DND-41 (cell line): ENCODE measurements at regions not wholly inside any gene's neighbourhood (a gene's known extent, or its start where the extent isn't known, plus 50 kb on each side); places are given as distances from the start of the nearest gene placed in this dataset.

Experiments
- ATAC-seq: fragments of 200-7000 bp; cut with Tn5 transposase; 3 replicates; pipeline ENCODE4 v1.9.1; 2021; ENCODE audit warnings: low read depth; ENCODE audit not compliant: insufficient read depth
- DNase-seq: peaks from one replicate; pipeline ENCODE4 v3.0.0-alpha.2; 2020
- H2AFZ ChIP-seq: 2 replicates; pipeline ENCODE4 v1.6.0; 2012; ENCODE audit warnings: low read depth, low read length
- H3K27ac ChIP-seq: 2 replicates; pipeline ENCODE4 v1.5.1; 2012; ENCODE audit warnings: low read length, inconsistent platforms
- H3K27me3 ChIP-seq: fragments of 200-600 bp; sonication (generic); 2 replicates; pipeline ENCODE4 v1.6.0; 2012; ENCODE audit warnings: low read length, mild to moderate bottlenecking, inconsistent platforms; ENCODE audit not compliant: insufficient read depth, poor library complexity
- H3K36me3 ChIP-seq: 2 replicates; pipeline ENCODE4 v1.5.1; 2012; ENCODE audit warnings: low read length, inconsistent platforms; ENCODE audit not compliant: insufficient read depth
- H3K4me1 ChIP-seq: 2 replicates; pipeline ENCODE4 v1.5.1; 2012; ENCODE audit warnings: mild to moderate bottlenecking, low read length; ENCODE audit not compliant: insufficient read depth
- H3K4me2 ChIP-seq: 2 replicates; pipeline ENCODE4 v1.6.0; 2012; ENCODE audit warnings: mild to moderate bottlenecking, moderate library complexity, low read length, inconsistent platforms; ENCODE audit not compliant: insufficient read depth
- H3K4me3 ChIP-seq, 2 experiments: fragments of 200-600 bp in 1 of 2; shearing (Covaris generic) in 1 of 2; 2 replicates each; pipeline ENCODE4 v1.5.1; 2012 to 2016; ENCODE audit warnings: inconsistent platforms in 2 of 2, low read length in 2 of 2, mild to moderate bottlenecking in 2 of 2, low read depth in 1 of 2, moderate library complexity in 1 of 2
- H3K79me2 ChIP-seq: 2 replicates; pipeline ENCODE4 v1.6.0; 2012; ENCODE audit warnings: low read length, inconsistent platforms; ENCODE audit not compliant: insufficient read depth
- H3K9ac ChIP-seq: 2 replicates; pipeline ENCODE4 v1.6.0; 2012; ENCODE audit warnings: low read depth, mild to moderate bottlenecking, inconsistent platforms, low read length, moderate library complexity
- H3K9me3 ChIP-seq: 2 replicates; pipeline ENCODE4 v1.5.1; 2012; ENCODE audit warnings: low read length, moderate library complexity, mild to moderate bottlenecking, inconsistent platforms; ENCODE audit not compliant: insufficient read depth, severe bottlenecking
- H4K20me1 ChIP-seq: 2 replicates; pipeline ENCODE4 v1.6.0; 2012; ENCODE audit warnings: low read length; ENCODE audit not compliant: insufficient read depth
- CTCF ChIP-seq: IDR thresholded peaks from 2 replicates; pipeline ENCODE4 v1.5.1; 2012; ENCODE audit warnings: borderline replicate concordance, low read length, moderate library complexity, mild to moderate bottlenecking; ENCODE audit not compliant: poor library complexity, severe bottlenecking; ENCODE audit errors: extremely low read depth
- EZH2 ChIP-seq: IDR thresholded peaks from 3 replicates; pipeline ENCODE4 v1.6.1; 2012; ENCODE audit warnings: borderline replicate concordance, low read depth, mild to moderate bottlenecking, moderate library complexity, low read length, inconsistent platforms; ENCODE audit not compliant: severe bottlenecking

- no peak for DNase-seq
- Histone ChIP-seq H3K27ac (no peak overlapping the region), H3K9ac (no peak overlapping the region), H3K4me2 (no peak overlapping the region), H3K4me1 (no peaks in the 10 kb centered on the region), H3K36me3 (no peaks in the 10 kb centered on the region), H3K27me3 (peaks cover 33% of the 10 kb centered on the region), H3K79me2 (no peaks in the 10 kb centered on the region), H4K20me1 (no peaks in the 10 kb centered on the region), H3K9me3 (no peaks in the 10 kb centered on the region), H3K4me3 (no peak overlapping the region), H2AFZ (no peak overlapping the region)
- no peak for TF ChIP-seq EZH2
- ATAC-seq: no peak
Observed at GRCh38 chr16:86122681-86123342, 223.8 kb downstream of the IRF8 start.

- Histone ChIP-seq H3K9ac (no peak overlapping the region), H3K36me3 (no peaks in the 10 kb centered on the region), H3K4me2 (no peak overlapping the region), H3K4me1 (no peaks in the 10 kb centered on the region), H3K27me3 (peaks cover 28% of the 10 kb centered on the region), H3K9me3 (no peaks in the 10 kb centered on the region), H3K4me3 (no peak overlapping the region), H3K79me2 (no peaks in the 10 kb centered on the region), H3K27ac (no peak overlapping the region), H4K20me1 (no peaks in the 10 kb centered on the region), H2AFZ (no peak overlapping the region)
- no peak for DNase-seq
- no peak for ATAC-seq
- TF ChIP-seq CTCF (no peak), EZH2 (no peak)
Observed at GRCh38 chr16:86124321-86124720, 225.4 kb downstream of the IRF8 start.

- Histone ChIP-seq H3K4me3 (no peak overlapping the region), H3K9me3 (no peaks in the 10 kb centered on the region), H3K4me1 (no peaks in the 10 kb centered on the region), H3K9ac (no peak overlapping the region), H4K20me1 (no peaks in the 10 kb centered on the region), H3K27me3 (peaks cover 7% of the 10 kb centered on the region), H3K4me2 (no peak overlapping the region), H3K36me3 (no peaks in the 10 kb centered on the region), H3K79me2 (no peaks in the 10 kb centered on the region), H3K27ac (no peak overlapping the region), H2AFZ (no peak overlapping the region)
- no peak for TF ChIP-seq CTCF
- TF ChIP-seq EZH2: no peak
- DNase-seq (no peak), ATAC-seq (no peak)
Observed at GRCh38 chr16:86126891-86127290, 227.9 kb downstream of the IRF8 start.

DNA sequence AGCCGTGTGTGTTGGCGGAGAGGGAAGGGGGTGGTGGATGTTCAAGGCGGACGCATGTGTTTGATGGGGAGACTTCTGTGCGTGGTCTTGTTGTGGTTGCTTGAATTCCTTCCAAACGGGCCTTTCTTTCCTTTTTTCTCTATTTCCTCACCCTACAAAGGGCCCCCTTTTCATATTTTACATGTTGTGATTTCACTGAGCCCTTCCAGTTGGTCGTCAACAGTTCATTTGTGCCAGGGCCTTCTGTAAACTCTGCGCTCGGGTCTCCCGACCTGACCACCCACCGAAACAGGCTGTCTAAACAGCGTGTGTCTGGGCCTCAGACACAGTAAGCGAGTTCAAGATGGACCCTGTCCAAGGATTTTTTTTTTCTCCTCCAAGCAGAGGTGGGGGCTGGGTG lies 228.4 kb downstream of the IRF8 start:
- Histone ChIP-seq H3K9me3 (no peaks in the 10 kb centered on the region), H3K9ac (no peak overlapping the region), H3K4me3 (no peak overlapping the region), H3K79me2 (no peaks in the 10 kb centered on the region), H3K36me3 (no peaks in the 10 kb centered on the region), H3K27ac (no peak overlapping the region), H4K20me1 (no peaks in the 10 kb centered on the region), H3K4me2 (no peak overlapping the region), H3K27me3 (peaks cover 5% of the 10 kb centered on the region), H3K4me1 (no peaks in the 10 kb centered on the region), H2AFZ (no peak overlapping the region)
- no peak for ATAC-seq
- DNase-seq: no peak
- TF ChIP-seq EZH2: no peak
- no peak for TF ChIP-seq CTCF
